ENCODE measurements at regions not wholly inside any gene's neighbourhood (a gene's known extent, or its start where the extent isn't known, plus 50 kb on each side); places are given as distances from the start of the nearest gene placed in this dataset.

GRCh38 chr2:85959185-85959584 lies 70.4 kb upstream of the ST3GAL5 start (continued):
- TF ChIP-seq IRF1 (CRISPR knock-in tag; IDR thresholded peaks at IDR 0.05) (no peak), NR2C2 (CRISPR knock-in tag; IDR thresholded peaks at IDR 0.05) (no peak), ZNF219 (CRISPR knock-in tag; IDR thresholded peaks at IDR 0.05; ENCODE audit: borderline replicate concordance) (no peak)

GRCh38 chr2:85958731-85959130 lies 69.9 kb upstream of the ST3GAL5 start:
- no peak for ATAC-seq

GRCh38 chr2:85957256-85957655 lies 68.5 kb upstream of the ST3GAL5 start:
- Mint-ChIP-seq H3K9me3 (peaks cover 3% of the 10 kb centered on the region), H3K27me3 (ENCODE audit: low read depth) (peaks cover 3% of the 10 kb centered on the region; the same call in 1 of the 2 replicates), H3K36me3 (peaks cover 2% of the 10 kb centered on the region; the same call in 1 of the 2 replicates), H3K4me3 (no peak overlapping the region), H3K4me1 (peaks cover 29% of the 10 kb centered on the region), H3K27ac (peak overlapping the region; percentile 79)
- ATAC-seq (no peak), DNase-seq (ENCODE audit: low spot score) (no peak)
- TF ChIP-seq NFE2L1 (CRISPR knock-in tag; IDR thresholded peaks at IDR 0.05) (no peak), ZNF138 (CRISPR knock-in tag; conservative IDR thresholded peaks at IDR 0.05) (no peak), ERG (CRISPR knock-in tag; IDR thresholded peaks at IDR 0.05) (no peak), NFATC4 (CRISPR knock-in tag; IDR thresholded peaks at IDR 0.05) (no peak), TP53 (CRISPR knock-in tag; IDR thresholded peaks at IDR 0.05) (no peak)
- ChIA-PET CTCF (interaction anchor here (0.8 to 1.1 kb wide), 2 partner anchors 68 to 250 kb away, joined by 3 read pairs; no protein-coding TSS in a partner anchor), POLR2A (no interaction called here)

More at GRCh38 chr2:85958731-85959130, 69.9 kb upstream of the ST3GAL5 start:
- TF ChIP-seq CDX4 (CRISPR knock-in tag; IDR thresholded peaks at IDR 0.05; ENCODE audit: borderline replicate concordance), result no peak
- no peak for TF ChIP-seq RORB (CRISPR knock-in tag; IDR thresholded peaks at IDR 0.05)
- no peak for TF ChIP-seq ATF3 (CRISPR knock-in tag; conservative IDR thresholded peaks at IDR 0.05)
- DNase-seq (ENCODE audit: low spot score), result no peak
- Mint-ChIP-seq H3K4me1 (peaks cover 25% of the 10 kb centered on the region), H3K4me3 (no peak overlapping the region), H3K9me3 (peaks cover 15% of the 10 kb centered on the region), H3K27me3 (ENCODE audit: low read depth) (peaks cover 3% of the 10 kb centered on the region; the same call in 1 of the 2 replicates), H3K27ac (no peak overlapping the region), H3K36me3 (peaks cover 13% of the 10 kb centered on the region)
- CTCF ChIA-PET, result interaction anchor here (0.6 kb wide), 1 partner anchor 1446 kb away, joined by 3 read pairs; no protein-coding TSS in a partner anchor
- POLR2A ChIA-PET, result no interaction called here

- CTCF ChIA-PET, result no interaction called here
- TF ChIP-seq AR (CRISPR knock-in tag; IDR thresholded peaks at IDR 0.05) (no peak), ZNF416 (CRISPR knock-in tag; IDR thresholded peaks at IDR 0.05) (no peak), MAX (CRISPR knock-in tag; IDR thresholded peaks at IDR 0.05) (no peak), ZNF423 (CRISPR knock-in tag; IDR thresholded peaks at IDR 0.05) (no peak), AFF4 (CRISPR knock-in tag; IDR thresholded peaks at IDR 0.05; ENCODE audit: borderline replicate concordance) (no peak), NR3C1 (CRISPR knock-in tag; conservative IDR thresholded peaks at IDR 0.05; ENCODE audit: low read depth) (no peak), ATF2 (CRISPR knock-in tag; IDR thresholded peaks at IDR 0.05; ENCODE audit: borderline replicate concordance, low read depth) (no peak), CDX4 (CRISPR knock-in tag; IDR thresholded peaks at IDR 0.05; ENCODE audit: borderline replicate concordance) (no peak)
Observed at GRCh38 chr2:85956646-85957039, 67.9 kb upstream of the ST3GAL5 start.

More at GRCh38 chr2:85956646-85957039, 67.9 kb upstream of the ST3GAL5 start:
- Mint-ChIP-seq H3K36me3 (no peaks in the 10 kb centered on the region), H3K4me3 (no peak overlapping the region; the same call in 1 of the 2 replicates), H3K4me1 (peaks cover 29% of the 10 kb centered on the region), H3K27me3 (ENCODE audit: low read depth) (peaks cover 3% of the 10 kb centered on the region; the same call in 1 of the 2 replicates), H3K9me3 (no peaks in the 10 kb centered on the region), H3K27ac (peak overlapping the region; percentile 39)
- POLR2A ChIA-PET, result no interaction called here
- DNase-seq (ENCODE audit: low spot score), result no peak
- peak; percentile 82 for ATAC-seq
